Endothelial cell of umbilical vein (primary cell): ENCODE measurements at regions not wholly inside any gene's neighbourhood (a gene's known extent, or its start where the extent isn't known, plus 50 kb on each side); places are given as distances from the start of the nearest gene placed in this dataset.

Experiments
- BruUV-seq: library from RNA; stranded (reverse); fragments of 400-500 nt; replicated peaks from 2 replicates; lab custom pipeline; 2021; lab: Mats Ljungman, UMichigan
- CTCF ChIA-PET: fragments of 300-600, 350-600 bp; sonication (Branson Sonifier 250); formaldehyde crosslinking; loops from one replicate; lab custom pipeline; 2021; ENCODE audit warnings: antibody characterized with exemption, inconsistent platforms; lab: Charles Lee
- POLR2A ChIA-PET: fragments of 300-600, 350-600 bp; sonication (Branson Sonifier 250); formaldehyde crosslinking; loops from one replicate; lab custom pipeline; 2021; ENCODE audit warnings: antibody characterized with exemption, inconsistent platforms; lab: Charles Lee
- DNase-seq: peaks from one replicate; pipeline ENCODE4 v3.0.0-alpha.2; 2011; ENCODE audit warnings: low read depth, low spot score
- FAIRE-seq: peaks from 2 replicates; lab custom pipeline; 2011; peaks lifted over from hg19 to GRCh38; lab: Jason Lieb, UNC
- H2AFZ ChIP-seq: 2 replicates; pipeline ENCODE4 v1.6.0; 2012; ENCODE audit warnings: low read depth, low read length, control low read depth, inconsistent platforms
- H3K27ac ChIP-seq: 2 replicates; pipeline ENCODE4 v1.5.1; 2011; ENCODE audit warnings: low read depth, mild to moderate bottlenecking, control low read depth, low read length, moderate library complexity; ENCODE audit not compliant: insufficient read depth
- H3K27me3 ChIP-seq, 2 experiments: 2 replicates each; pipeline versions ENCODE4 v1.6.0 to v1.6.1; 2011; ENCODE audit warnings: low read length in 2 of 2, mixed read lengths in 1 of 2; ENCODE audit not compliant: control insufficient read depth in 2 of 2, insufficient read depth in 2 of 2
- H3K36me3 ChIP-seq, 2 experiments: 2 replicates in 1 of 2; 3 replicates in 1 of 2; pipeline ENCODE4 v1.5.1; 2011; ENCODE audit warnings: low read length in 2 of 2, mild to moderate bottlenecking in 1 of 2, moderate library complexity in 1 of 2; ENCODE audit not compliant: control insufficient read depth in 2 of 2, insufficient read depth in 2 of 2; ENCODE audit errors: extremely low read depth in 1 of 2
- H3K4me1 ChIP-seq: 3 replicates; pipeline ENCODE4 v1.5.1; 2011; ENCODE audit warnings: mild to moderate bottlenecking, low read length; ENCODE audit not compliant: control insufficient read depth, insufficient read depth; ENCODE audit errors: extremely low read depth
- H3K4me2 ChIP-seq: 2 replicates; pipeline ENCODE4 v1.6.1; 2011; ENCODE audit warnings: low read length, control low read depth, mixed read lengths; ENCODE audit not compliant: insufficient read depth
- H3K4me3 ChIP-seq, 3 experiments: fragments of 200-600 bp in 1 of 3; sonication (generic), shearing (Covaris generic) in 1 of 3; replicated peaks in 1 of 3; 2 replicates each; pipeline ENCODE4 v1.5.1; 2011 to 2016; ENCODE audit warnings: control low read depth in 3 of 3, low read length in 3 of 3, mild to moderate bottlenecking in 2 of 3, inconsistent platforms in 1 of 3, low read depth in 1 of 3, moderate library complexity in 1 of 3; ENCODE audit not compliant: insufficient read depth in 1 of 3
- H3K79me2 ChIP-seq: 2 replicates; pipeline ENCODE4 v1.6.0; 2012; ENCODE audit warnings: low read length, inconsistent platforms; ENCODE audit not compliant: control insufficient read depth, insufficient read depth
- H3K9ac ChIP-seq: replicated peaks from 2 replicates; pipeline ENCODE3; 2011; ENCODE audit warnings: low read length, control low read depth; ENCODE audit not compliant: insufficient read depth; ENCODE audit errors: extremely low read depth
- H3K9me1 ChIP-seq: replicated peaks from 3 replicates; pipeline ENCODE4 v1.6.0; 2011; ENCODE audit warnings: mild to moderate bottlenecking, low read length; ENCODE audit not compliant: control insufficient read depth, insufficient read depth; ENCODE audit errors: extremely low read depth
- H3K9me3 ChIP-seq: replicated peaks from 2 replicates; pipeline ENCODE4 v1.5.1; 2012; ENCODE audit warnings: low read length, inconsistent platforms; ENCODE audit not compliant: control insufficient read depth, insufficient read depth
- H4K20me1 ChIP-seq: replicated peaks from 2 replicates; pipeline ENCODE3; 2011; ENCODE audit warnings: mild to moderate bottlenecking, low read length; ENCODE audit not compliant: control insufficient read depth, insufficient read depth; ENCODE audit errors: extremely low read depth
- CTCF ChIP-seq, 2 donors: IDR thresholded peaks; 1 replicate in 1 of 2; 2 replicates in 1 of 2; pipeline ENCODE4 v1.5.1; 2011; ENCODE audit warnings: low read length in 2 of 2, mild to moderate bottlenecking in 2 of 2, moderate library complexity in 2 of 2, control low read depth in 1 of 2, inconsistent platforms in 1 of 2, low read depth in 1 of 2; ENCODE audit not compliant: insufficient read depth in 1 of 2; ENCODE audit errors: extremely low read depth in 1 of 2
- EZH2 ChIP-seq: IDR thresholded peaks from 2 replicates; pipeline ENCODE4 v1.6.1; 2012; ENCODE audit warnings: borderline replicate concordance, low read depth, mild to moderate bottlenecking, moderate library complexity, low read length, inconsistent platforms; ENCODE audit not compliant: severe bottlenecking
- FOS ChIP-seq: IDR thresholded peaks from 2 replicates; pipeline ENCODE4 v1.6.1; 2011; ENCODE audit warnings: mild to moderate bottlenecking, low read length, moderate library complexity, borderline replicate concordance; ENCODE audit not compliant: insufficient read depth
- GATA2 ChIP-seq: IDR thresholded peaks from 2 replicates; pipeline ENCODE4 v1.7.0; 2011; ENCODE audit warnings: low read depth, mild to moderate bottlenecking, moderate library complexity, mixed read lengths, low read length; ENCODE audit not compliant: insufficient read length, insufficient read depth
- JUN ChIP-seq: IDR thresholded peaks from 2 replicates; pipeline ENCODE4 v1.6.1; 2011; ENCODE audit warnings: borderline replicate concordance, low read depth; ENCODE audit not compliant: insufficient read length, insufficient read depth
- MAX ChIP-seq: IDR thresholded peaks from 2 replicates; pipeline ENCODE4 v1.6.1; 2011; ENCODE audit not compliant: insufficient read depth, insufficient read length
- MYC ChIP-seq: IDR thresholded peaks from one replicate; pipeline ENCODE4 v1.6.1; 2011; ENCODE audit warnings: mild to moderate bottlenecking, low read depth, low read length
- POLR2A ChIP-seq: IDR thresholded peaks from 2 replicates; pipeline ENCODE4 v1.6.1; 2012; ENCODE audit warnings: low read depth, mild to moderate bottlenecking, control low read depth, low read length
- POLR2AphosphoS5 ChIP-seq: IDR thresholded peaks from 2 replicates; pipeline ENCODE4 v1.6.1; 2012; ENCODE audit warnings: low read depth, mild to moderate bottlenecking, control low read depth, low read length, moderate library complexity; ENCODE audit not compliant: insufficient read depth
- dilution Hi-C: fragments of 300-500 bp; cut with MboI; formaldehyde crosslinking; loops from one replicate; pipeline ENCODE4 v1.15.0; 2019; ENCODE audit warnings: low sequenced_read_pairs; ENCODE audit not compliant: extremely low pct_ligation_motif_present
- intact Hi-C: fragments of 100-400 bp; cut with micrococcal nuclease; formaldehyde crosslinking; loops from one replicate; pipeline ENCODE4 v1.10.0; 2022

- Histone ChIP-seq H3K27ac (no peak overlapping the region), H2AFZ (no peak overlapping the region), H3K4me2 (no peak overlapping the region), H3K27me3 (no peaks in the 10 kb centered on the region), H3K4me3 (no peak overlapping the region), H3K9me3 (no peaks in the 10 kb centered on the region), H3K9ac (no peak overlapping the region), H3K9me1 (no peaks in the 10 kb centered on the region), H3K36me3 (no peaks in the 10 kb centered on the region), H3K4me1 (no peaks in the 10 kb centered on the region), H4K20me1 (no peaks in the 10 kb centered on the region), H3K79me2 (no peaks in the 10 kb centered on the region)
- DNase-seq (no peak), FAIRE-seq (no peak)
- ChIA-PET POLR2A (no interaction called here), CTCF (no interaction called here)
- intact Hi-C loops = no loop called here
- no TSS peak for BruUV-seq
- dilution Hi-C loops = no loop called here
- TF ChIP-seq CTCF (IDR thresholded peaks at IDR 0.05; ENCODE audit: extremely low read depth in 1 of 2, insufficient read depth in 1 of 2, low read depth in 1 of 2, low read length in 2 of 2) (no peak), EZH2 (no peak), JUN (no peak), GATA2 (no peak)
These were observed 957.3 kb downstream of the IGSF11 start for GRCh38 chr3:118077332-118077731.

GRCh38 chr3:118080889-118081288 lies 953.8 kb downstream of the IGSF11 start:
- no TSS peak for BruUV-seq
- no peak for TF ChIP-seq JUN
- TF ChIP-seq POLR2A = no peak
- TF ChIP-seq MAX = no peak
- no peak for TF ChIP-seq GATA2
- no peak for TF ChIP-seq EZH2
- no peak for TF ChIP-seq MYC
- TF ChIP-seq FOS = no peak
- TF ChIP-seq POLR2AphosphoS5 = no peak
- no peak for TF ChIP-seq CTCF (IDR thresholded peaks at IDR 0.05; ENCODE audit: extremely low read depth in 1 of 2, insufficient read depth in 1 of 2, low read depth in 1 of 2, low read length in 2 of 2)
- no peaks in the 10 kb centered on the region for H3K27me3 ChIP-seq
- FAIRE-seq = no peak
- H3K4me3 ChIP-seq = no peak overlapping the region
- no peak for DNase-seq
- dilution Hi-C loops = no loop called here
- no peaks in the 10 kb centered on the region for H3K79me2 ChIP-seq
- intact Hi-C loops = no loop called here
- H3K36me3 ChIP-seq = no peaks in the 10 kb centered on the region
- H4K20me1 ChIP-seq = no peaks in the 10 kb centered on the region
- POLR2A ChIA-PET = no interaction called here
- H3K4me1 ChIP-seq = no peaks in the 10 kb centered on the region
- no peaks in the 10 kb centered on the region for H3K9me3 ChIP-seq
- no peak overlapping the region for H3K27ac ChIP-seq
- H3K9ac ChIP-seq = no peak overlapping the region
- no peak overlapping the region for H3K4me2 ChIP-seq
- no peaks in the 10 kb centered on the region for H3K9me1 ChIP-seq
- H2AFZ ChIP-seq = no peak overlapping the region
- CTCF ChIA-PET = no interaction called here
